ENCODE measurements at regions not wholly inside any gene's neighbourhood (a gene's known extent, or its start where the extent isn't known, plus 50 kb on each side); places are given as distances from the start of the nearest gene placed in this dataset.

DNA sequence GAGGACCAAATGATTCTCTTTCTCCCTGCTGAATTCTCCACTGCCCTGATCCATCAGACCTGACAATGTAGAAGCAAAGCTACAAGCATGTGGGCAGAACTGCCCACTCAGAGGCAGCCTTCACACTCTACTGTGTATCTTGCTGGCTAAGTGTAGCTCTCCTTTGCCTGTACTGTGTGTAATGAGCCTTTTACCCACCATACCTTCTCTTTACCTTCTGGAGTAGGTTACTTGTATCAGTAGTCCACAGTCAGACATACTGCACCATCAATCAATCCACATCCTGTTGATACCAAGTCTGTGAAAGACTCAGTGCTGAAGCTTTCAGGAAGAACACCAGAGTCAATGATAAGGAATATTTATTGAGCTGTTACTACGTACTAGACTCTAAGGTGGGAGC lies 440.7 kb upstream of the ARHGEF26 start:
- DNase-seq = no peak

DNA sequence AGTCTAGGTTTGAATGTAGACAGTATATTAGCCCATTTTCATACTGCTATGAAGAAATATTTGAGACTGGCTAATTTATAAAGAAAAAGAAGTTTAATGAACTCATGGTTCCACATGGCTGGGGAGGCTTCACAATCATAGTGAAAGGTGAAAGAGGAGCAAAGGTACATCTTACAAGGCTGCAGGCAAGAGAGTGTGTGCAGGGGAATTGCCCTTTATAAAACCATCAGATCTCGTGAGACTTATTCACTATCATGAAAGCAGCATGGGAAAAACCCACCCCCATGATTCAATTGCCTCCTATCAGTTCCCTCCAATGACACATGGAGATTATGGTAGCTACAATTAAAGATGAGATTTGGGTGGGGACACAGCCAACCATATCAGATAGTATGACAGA lies 440.1 kb upstream of the ARHGEF26 start:
- no peak for DNase-seq

DNA sequence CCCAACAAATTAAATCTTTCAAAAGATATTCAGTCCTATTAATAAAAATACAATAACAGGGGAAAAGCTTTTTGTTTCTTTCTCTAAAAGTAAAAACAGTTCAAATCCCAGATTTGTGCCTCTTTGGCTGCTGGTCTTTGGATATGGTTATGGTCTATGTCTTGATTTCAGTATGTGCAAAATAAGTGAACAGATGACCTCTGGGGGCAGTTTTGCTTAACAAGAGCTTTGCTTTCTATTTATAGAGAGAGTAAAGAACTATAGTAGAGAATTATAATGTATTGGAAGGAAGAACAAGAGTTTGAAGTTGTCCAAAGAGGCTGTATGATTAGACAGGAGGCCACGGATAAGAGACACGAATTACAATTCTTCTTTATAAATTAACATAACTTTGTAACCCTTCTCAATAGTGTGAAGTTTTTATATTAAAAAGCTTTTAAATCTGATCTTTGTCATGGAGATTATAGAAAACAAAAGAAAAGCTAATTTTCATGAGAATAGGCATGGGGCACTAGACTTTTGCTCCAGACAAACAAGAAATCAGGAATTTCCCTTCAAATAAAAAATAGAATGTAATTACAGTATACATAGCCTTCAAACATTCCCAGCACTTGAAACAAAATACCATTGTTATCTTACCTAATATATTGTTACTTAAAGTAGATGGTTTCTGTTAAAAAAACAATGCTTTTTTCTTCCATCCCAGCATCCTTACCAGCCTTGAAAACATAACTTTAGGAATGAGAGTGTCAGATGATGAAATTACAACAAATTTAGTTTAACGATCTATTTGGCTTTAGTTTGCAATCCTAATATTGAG lies 432.7 kb upstream of the ARHGEF26 start:
- DNase-seq = no peak

DNA sequence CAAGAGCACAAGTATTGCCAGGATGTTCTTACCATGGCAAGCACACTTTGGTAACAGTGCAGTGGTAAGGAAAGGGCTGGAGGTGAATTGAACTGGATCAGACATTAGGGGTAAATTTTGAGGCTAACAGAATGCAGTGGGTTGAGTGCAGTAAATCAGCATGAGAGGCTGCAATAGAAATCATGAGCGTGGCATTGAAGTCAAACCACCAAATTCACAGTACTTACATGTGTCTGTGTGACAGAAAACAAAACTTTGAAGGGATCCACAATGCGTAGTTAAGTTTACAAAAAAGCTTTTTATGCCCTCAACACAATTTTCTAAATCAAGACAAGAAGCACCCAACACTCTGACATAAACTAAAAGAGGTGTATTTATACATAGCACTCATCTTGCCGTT lies 428.0 kb upstream of the ARHGEF26 start:
- no peak for DNase-seq

DNA sequence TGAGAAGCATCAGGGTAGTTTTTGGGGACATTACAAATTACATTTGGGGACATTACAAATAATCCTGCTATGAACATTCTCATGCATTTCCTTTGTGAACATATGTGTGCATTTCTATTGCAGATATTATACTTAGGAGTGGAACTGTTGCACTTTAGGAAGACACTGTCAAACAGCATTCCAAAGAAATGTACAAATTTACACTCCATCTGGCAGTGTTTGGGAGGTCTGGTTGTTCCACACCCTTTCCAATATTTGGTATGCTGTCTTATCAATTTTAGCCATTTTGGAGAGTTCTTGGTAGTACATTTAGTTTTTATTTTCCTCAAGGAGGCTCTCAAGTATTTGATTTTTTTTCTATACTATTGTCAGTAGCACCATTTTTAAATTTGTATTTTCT lies 419.1 kb upstream of the ARHGEF26 start:
- no peak for DNase-seq

DNA sequence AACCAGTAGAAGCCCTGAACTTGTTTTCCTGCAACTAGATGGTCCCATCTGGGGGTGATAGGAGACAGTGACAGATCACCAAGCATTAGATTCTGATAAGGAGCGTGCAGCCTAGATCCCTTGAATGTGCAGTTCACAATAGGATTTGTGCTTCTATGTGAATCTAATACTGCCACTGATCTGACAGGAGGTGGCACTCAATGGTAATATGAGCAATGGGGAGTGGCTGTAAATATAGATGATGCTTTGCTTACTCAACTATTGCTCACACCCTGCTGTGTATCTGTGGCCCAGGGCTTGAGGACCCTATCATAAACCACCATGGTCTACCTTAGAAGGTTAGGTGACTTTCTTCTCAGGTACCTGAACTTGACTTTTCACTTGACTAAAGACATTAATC lies 417.1 kb upstream of the ARHGEF26 start:
- DNase-seq = no peak

DNA sequence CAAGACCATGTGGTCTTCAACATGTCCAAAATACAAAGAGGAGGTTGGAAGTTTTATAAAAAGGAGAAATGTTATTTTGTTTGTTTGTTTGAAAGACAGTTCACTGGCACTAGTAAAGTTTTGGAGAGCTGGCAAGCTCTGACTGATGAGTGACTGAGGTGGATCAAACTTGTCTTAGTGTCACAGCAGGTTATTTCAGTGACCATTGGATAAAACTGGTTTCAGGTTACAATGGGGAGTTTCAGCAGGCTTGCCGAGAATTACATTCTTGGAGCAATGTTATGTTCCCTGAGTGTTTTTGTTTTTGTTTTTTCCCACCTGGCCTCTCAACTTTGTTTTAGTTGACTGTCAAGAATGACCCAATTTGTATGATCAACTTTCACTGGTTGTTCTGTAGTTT lies 414.5 kb upstream of the ARHGEF26 start:
- DNase-seq = no peak

DNA sequence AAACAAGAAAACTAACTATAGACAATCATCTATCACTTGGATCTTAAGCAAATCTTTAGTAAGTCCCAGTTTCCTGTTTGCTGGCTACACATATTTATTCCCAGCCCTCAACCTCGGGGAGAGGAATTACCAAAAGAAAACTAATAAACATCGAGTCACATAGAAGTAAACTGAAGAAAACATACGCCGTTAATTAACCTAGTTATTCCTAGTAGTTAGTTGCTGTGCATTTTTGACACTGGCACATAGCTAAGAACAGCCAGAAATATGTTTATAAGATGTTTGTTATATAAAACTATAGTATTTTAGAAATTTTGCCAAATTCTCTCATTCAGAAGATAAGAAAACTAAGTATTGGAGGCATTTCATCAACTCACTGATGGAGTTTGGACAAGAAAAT lies 407.2 kb upstream of the ARHGEF26 start:
- DNase-seq = no peak

DNA sequence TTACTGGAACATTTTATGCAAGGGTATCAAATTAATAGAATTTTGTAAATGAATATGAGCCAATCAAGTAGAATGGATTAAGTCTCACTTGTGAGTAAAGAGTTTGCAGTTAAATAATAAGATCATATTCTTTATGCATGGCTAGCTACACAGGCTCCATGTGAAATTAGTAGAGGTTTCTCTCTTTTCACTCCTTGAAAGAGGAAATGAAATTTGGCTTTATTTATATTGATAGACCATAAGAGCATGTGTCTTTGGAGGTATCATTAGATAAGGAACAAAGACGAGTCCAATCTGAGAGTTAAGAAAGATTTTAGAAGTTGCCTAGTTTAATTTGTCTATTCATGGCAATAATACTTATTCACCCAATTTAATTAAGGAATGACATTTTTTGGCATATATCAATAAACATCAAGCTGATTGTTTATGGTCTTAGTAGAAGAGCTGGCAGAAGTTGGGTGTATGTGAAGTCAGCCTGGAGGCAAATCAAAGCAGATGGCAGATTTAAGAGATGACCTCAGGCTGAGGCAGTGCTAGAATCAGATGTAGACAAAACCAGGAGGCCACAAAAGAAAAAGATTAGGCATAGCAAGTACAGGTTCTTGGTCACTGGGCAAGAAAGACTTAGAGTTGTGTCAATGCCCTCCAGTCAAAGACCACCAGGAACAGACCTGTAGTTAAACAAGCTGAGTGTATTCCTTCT lies 406.5 kb upstream of the ARHGEF26 start:
- DNase-seq = no peak

DNA sequence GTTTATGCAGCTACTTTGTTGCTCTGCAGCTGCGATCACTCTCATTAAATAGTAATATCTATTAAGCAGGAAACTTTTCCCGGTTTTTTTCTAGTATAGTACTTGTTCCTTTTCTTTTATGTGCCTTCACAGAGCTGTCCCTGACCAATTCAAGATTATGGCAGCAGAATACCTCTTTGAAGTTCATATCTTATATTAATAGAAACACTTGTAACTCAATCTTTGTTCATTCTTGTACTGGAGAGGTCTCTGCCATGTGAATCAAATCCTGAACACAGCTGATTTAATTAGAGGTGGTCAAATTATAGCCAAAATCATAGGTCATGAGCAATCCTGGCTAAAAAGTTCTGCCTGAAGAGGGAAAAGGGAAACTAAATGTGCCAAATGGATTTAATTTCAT lies 399.0 kb upstream of the ARHGEF26 start:
- DNase-seq = no peak

DNA sequence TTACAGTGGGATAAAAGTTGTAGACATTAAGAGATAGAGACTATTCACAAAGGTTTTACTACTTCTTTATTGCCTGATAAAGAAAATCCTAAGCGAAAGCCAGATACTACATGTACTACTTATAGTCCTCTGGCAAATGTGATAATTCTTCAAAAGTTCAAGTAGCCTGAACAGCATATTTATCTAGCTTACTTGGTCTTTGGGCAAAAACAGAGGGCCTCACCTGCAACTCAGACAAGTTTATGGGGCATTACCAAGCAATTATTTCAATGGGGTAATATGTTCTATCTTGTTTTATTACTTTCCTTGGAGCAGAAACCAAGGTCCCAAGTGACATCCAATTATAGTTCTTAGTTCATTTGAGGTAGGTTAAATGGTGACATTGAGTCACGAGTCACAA lies 390.1 kb upstream of the ARHGEF26 start:
- no peak for DNase-seq

DNA sequence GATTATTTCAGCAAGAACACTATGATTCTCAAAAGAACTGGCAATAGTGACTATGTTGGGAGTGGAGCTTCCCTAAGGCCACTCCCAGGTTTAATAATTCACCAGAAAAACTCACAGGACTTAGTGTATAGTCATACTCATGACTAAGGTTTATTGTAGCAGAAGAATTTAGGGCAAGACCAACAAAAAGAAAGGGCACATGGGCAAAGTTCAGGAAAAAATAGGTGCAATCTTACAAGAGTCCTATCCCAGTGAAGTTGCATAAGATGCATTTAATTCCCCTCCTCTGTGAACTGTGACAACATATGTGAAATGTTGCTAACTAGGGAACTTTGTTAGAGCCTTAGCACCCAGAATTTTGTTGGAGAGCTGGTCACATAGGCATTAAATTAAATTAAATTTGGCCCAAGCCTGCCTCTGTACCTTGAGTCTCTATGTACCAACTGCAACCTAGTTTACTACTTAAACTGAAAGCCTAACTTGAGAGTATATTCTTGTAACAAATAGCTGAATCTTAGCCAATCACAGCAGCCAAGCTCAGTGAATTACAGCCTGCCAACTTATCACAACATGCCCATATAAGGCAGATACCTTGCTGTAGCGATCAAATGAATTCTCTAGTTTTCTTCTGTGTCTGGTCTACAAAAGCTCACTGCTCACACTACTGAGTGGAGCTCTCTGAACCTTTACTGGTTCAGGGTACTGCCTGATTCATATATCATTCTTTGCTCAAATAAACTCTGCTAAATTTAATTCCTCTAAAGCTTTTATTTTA lies 386.2 kb upstream of the ARHGEF26 start:
- no peak for DNase-seq

DNA sequence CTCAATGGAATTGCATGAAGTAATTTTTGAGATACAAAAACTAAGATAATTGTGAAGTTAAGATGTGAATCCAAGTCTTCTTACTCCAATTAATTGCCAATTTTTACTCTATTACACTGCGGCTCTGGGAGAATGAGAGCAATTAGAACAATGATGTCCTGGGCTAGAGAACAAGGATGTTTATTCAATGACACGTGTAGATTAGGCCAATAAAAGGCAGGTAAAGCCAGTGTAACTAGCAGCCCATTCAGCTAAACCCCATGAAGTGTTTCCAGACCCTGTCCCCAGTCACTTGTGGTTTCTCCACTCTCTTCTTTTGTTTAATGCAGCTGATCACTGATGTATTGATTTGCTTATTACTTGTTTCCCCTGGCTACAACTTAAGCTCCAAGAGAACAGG lies 381.1 kb upstream of the ARHGEF26 start:
- DNase-seq = no peak

DNA sequence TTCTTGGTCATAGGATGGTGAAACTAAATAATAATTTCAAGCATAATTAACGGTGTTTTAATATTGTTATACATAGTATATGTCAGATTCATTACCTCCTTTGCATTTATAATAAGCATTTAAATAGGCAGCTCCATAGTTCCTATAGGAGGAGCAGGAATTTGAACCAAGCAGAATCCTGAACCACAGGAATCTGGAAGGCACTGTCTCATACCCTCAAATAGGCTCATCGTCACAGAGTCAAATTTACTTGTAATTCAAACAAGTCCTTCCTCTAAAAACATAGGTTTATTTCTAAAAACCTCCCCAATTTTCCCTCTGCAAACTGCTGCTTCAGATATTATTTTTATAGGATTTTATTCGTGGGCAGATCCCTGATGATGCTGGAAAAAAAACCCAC lies 376.3 kb upstream of the ARHGEF26 start:
- no peak for DNase-seq

DNA sequence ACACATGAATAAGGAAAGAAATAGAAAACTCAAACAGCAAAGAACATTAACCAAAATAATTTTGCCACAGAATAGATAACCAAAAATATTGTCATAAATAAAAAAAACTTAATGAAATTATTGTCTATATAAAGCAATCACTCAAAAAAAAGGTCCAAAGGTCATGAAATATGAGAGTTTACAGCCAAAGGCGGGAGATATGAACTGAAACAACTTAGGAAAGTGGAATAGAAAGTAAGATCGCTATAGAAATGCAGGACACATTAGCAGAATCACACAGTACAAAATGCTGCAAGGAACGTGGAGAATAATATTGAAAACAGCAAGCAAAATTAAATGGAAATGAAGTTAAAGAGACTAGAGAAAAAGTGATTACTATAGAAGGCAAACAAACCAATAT lies 375.0 kb upstream of the ARHGEF26 start:
- DNase-seq = no peak

DNA sequence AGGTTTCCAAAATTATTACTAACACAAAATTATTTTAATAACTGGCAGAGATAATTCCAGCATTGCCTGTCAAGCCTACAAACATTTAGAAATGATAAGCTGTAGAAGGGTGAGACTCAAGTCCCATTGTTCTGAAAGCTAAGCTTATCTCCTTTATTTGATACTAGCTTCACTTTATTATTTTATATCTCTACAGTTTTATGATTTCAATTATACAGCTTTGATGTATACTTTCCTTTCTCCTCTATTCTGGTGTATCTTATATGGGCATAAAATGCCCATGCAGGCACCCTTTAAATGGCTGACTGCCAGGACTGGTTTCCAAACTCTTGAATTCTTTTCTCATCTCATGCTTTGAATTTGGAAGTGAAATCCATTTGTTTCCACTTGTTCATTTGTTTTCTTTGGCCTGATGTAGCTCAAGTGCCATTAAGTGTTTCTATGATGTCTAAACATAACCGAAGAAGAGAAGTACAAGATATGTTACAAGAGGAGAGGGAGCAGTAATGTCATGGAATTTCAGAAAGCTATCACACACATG lies 372.1 kb upstream of the ARHGEF26 start:
- DNase-seq = no peak

DNA sequence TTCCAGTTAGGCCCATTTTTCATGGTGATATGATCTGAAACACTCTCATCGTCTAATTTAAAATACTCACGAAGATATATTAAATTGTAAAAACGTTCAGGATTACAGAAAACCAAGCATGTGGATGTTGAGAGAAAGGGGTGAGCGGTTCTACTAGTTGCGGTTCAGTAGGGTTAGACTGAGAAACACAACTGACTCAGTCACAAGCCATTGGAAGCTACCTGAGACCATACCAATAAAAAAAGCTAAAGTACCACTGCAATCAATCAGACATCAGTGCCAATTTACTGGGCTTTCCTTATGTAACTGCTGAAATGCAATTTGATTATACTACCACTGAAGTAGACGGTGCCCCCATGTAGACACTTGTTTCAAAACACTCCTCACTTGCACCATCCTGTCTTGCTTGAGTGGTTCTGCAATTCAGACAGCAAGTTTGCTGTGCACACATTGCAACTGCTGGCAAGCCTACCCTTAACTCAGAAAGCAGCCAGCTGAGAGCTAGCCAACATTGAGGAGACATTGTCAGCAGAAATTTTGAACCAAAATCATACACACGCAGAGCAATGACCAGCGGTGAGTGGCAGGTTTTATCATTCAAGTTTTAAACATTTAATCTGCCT lies 368.7 kb upstream of the ARHGEF26 start:
- DNase-seq = no peak

DNA sequence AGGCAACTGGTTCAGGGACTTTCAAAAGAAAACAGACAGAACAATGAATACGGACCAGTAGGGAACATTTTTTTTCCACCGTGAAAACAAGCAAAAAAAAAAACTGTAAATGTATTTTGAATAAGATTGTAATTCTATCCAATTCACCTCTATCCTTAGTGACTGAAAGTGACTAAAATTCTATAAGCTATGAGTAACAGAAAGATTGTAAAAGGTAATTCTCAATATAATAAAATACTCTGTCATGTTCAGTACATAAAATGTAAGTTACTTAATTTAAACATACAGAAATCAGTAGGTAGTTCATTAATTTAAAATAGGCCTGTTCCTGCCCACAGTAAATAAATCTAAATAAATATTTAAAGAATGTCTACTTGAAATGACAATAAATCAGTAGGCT lies 368.2 kb upstream of the ARHGEF26 start:
- DNase-seq = no peak

DNA sequence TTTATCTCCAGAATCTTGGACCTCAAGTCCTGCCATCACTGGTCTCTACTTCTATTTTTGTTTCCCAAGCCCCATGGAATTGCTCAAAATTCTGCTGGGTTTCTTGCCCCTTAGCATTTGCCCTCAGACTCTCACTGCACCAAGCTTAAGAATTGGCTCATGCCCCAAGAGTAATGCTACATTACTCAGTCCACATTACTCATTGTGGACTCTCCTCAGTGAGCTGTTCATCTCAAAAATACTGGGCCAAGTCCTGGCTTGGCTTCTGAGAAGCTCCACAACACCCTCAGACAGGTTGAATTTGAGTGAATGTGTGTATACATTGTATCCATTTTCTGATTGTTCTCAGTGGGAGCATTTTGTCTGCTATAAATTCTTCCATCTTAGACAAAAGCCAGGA lies 364.4 kb upstream of the ARHGEF26 start:
- no peak for DNase-seq

DNA sequence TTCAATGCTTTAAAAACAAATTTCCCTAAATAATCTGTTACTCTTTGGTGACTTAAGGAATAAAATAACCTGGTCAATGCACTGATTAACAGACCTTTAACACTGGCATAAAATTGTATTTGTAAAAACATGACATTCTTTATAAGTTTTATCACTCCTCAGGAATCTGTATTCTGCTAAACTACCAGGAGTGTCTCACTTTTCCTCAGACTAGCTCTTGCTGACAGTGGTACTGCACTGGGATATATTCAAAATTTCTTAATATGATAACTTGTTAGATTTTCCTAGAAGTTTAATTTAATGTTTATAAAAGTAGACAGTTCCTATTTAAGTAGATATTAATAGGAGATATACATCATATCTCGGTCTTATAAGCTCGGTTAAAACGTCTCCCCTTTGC lies 363.4 kb upstream of the ARHGEF26 start:
- DNase-seq = no peak

DNA sequence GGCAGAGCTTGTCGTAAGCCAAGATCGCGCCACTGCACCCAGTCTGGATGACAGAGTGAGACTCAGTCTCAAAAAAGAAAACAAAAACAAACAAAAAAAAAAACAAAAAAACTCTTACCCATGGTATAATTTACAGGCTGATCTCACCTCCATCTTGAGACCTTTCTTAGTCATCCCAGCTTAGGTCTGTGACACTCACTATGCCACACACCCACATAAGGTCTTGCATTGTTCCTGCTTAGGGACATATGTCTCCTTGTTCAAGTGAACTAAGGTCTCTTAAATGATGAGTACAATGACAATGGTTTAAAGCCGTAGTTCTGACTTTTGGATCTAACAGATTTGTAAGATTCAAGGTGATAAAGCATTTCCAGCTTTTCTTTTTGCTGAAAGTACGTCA lies 360.2 kb upstream of the ARHGEF26 start:
- DNase-seq = no peak

DNA sequence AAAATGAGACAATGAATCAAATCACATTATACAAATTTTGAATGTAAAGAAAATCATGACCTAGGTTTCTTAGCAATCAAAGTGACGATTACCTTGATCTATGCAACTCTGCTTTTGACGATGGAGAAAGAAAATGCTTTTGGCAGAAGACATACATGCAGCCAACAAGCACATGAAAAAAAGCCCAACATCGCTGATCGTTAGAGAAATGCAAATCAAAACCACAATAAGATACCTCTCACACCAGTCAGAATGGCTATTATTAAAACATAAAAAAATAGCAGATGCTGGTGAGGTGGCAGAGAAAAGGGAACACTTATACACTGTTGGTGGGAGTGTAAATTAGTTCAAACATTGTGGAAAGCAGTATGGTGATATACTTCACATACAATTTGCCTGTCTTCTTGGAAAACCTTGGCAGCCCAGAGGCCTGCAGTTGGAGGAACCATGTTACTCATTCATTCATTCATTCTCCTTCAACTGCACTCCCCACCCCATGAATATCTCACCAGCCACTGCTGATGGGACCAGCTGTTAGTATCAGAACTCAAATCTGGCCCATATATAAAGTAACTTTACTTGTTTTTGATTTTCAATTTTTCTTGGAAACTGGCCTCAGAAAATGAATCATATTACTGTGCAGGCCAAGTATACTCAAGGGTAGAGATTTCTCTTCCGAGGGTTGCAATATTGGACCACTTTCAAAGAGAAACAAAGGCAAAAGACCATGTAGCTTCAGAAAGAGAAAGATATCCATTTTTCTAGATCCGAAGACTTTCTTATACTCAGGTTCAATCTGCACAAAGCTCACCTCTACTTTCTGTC lies 358.6 kb upstream of the ARHGEF26 start:
- DNase-seq = no peak

All from CD4-positive, alpha-beta T cell treated with Interleukin-1 beta for 1 hour (primary cell).